NCI-H82 treated with DMSO at 0.1 percent for 48 hours (cell line): ENCODE measurements at regions not wholly inside any gene's neighbourhood (a gene's known extent, or its start where the extent isn't known, plus 50 kb on each side); places are given as distances from the start of the nearest gene placed in this dataset.
"Not testable (repeated sequence)": the region's sequence is repeated elsewhere in the genome, so short reads cannot be mapped to it uniquely, and the experiment has no call there.

ENCODE experiments used
- DNase-seq: peaks from one replicate; lab custom pipeline; 2025; ENCODE audit not compliant: unreplicated experiment; lab: John Stamatoyannopoulos, UW

GRCh38 chr12:67893022-67893580, 96.1 kb upstream of the IFNG-AS1 start:
- DNase-seq: no peak

- DNase-seq: not testable (repeated sequence)
Measured at GRCh38 chr12:67900418-67900817, 88.8 kb upstream of the IFNG-AS1 start.

GRCh38 chr12:67909091-67909531, 80.1 kb upstream of the IFNG-AS1 start:
- no peak for DNase-seq

GRCh38 chr12:67909681-67910080, 79.6 kb upstream of the IFNG-AS1 start:
- DNase-seq: no peak

GRCh38 chr12:67910360-67911274, 78.6 kb upstream of the IFNG-AS1 start:
- DNase-seq: no peak

GRCh38 chr12:67911275-67911600, 78.0 kb upstream of the IFNG-AS1 start:
- no peak for DNase-seq

GRCh38 chr12:67911789-67912188, 77.5 kb upstream of the IFNG-AS1 start:
- DNase-seq: no peak

- DNase-seq: no peak
Measured at GRCh38 chr12:67915335-67915851, 73.9 kb upstream of the IFNG-AS1 start.

GRCh38 chr12:67916266-67916970, 72.8 kb upstream of the IFNG-AS1 start:
- DNase-seq: no peak

GRCh38 chr12:67917811-67918210, 71.4 kb upstream of the IFNG-AS1 start:
- DNase-seq: no peak

- DNase-seq: no peak
Measured at GRCh38 chr12:67918441-67918840, 70.8 kb upstream of the IFNG-AS1 start.

- no peak for DNase-seq
Measured at GRCh38 chr12:67919406-67919805, 69.8 kb upstream of the IFNG-AS1 start.

GRCh38 chr12:67920413-67920812, 68.8 kb upstream of the IFNG-AS1 start:
- DNase-seq: no peak

GRCh38 chr12:67921286-67921685, 68.0 kb upstream of the IFNG-AS1 start:
- no peak for DNase-seq

GRCh38 chr12:67922245-67922644, 67.0 kb upstream of the IFNG-AS1 start:
- DNase-seq: no peak

- no peak for DNase-seq
Measured at GRCh38 chr12:67925077-67925476, 64.2 kb upstream of the IFNG-AS1 start.

- DNase-seq: no peak
Measured at GRCh38 chr12:67925552-67925951, 63.7 kb upstream of the IFNG-AS1 start.

- no peak for DNase-seq
Measured at GRCh38 chr12:67926063-67926462, 63.2 kb upstream of the IFNG-AS1 start.

GRCh38 chr12:67927324-67927723, 61.9 kb upstream of the IFNG-AS1 start:
- no peak for DNase-seq

- no peak for DNase-seq
Measured at GRCh38 chr12:67927815-67928214, 61.4 kb upstream of the IFNG-AS1 start.

- no peak for DNase-seq
Measured at GRCh38 chr12:67928621-67929383, 60.4 kb upstream of the IFNG-AS1 start.
